ENCODE measurements at regions not wholly inside any gene's neighbourhood (a gene's known extent, or its start where the extent isn't known, plus 50 kb on each side); places are given as distances from the start of the nearest gene placed in this dataset.

GRCh38 chr12:125983094-125983783, 918.0 kb downstream of the AACS start (continued):
- TF ChIP-seq RBBP5 (IDR thresholded peaks at IDR 0.05; ENCODE audit: borderline replicate concordance, low read depth, low read length) (no peak), USF2 (IDR thresholded peaks at IDR 0.05; ENCODE audit: low read length) (no peak), RAD21 (IDR thresholded peaks at IDR 0.05 in 1 of 2, conservative IDR thresholded peaks at IDR 0.05 in 1 of 2; ENCODE audit: low read depth in 2 of 2, low read length in 2 of 2) (peak in 1 of 2 experiments; percentile 14; a peak in 1 of 4 replicates), RFX5 (IDR thresholded peaks at IDR 0.05; ENCODE audit: borderline replicate concordance, low read depth, low read length) (0 out of 2 replicates have a peak, but pooled peaks have one; percentile 25), TBP (IDR thresholded peaks at IDR 0.05; ENCODE audit: low read depth, low read length) (no peak), PHF8 (conservative IDR thresholded peaks at IDR 0.05; ENCODE audit: low read depth, low read length) (0 out of 2 replicates have a peak, but pooled peaks have one; percentile 31), KDM1A (IDR thresholded peaks at IDR 0.05; ENCODE audit: borderline replicate concordance, low read length) (no peak)
